SK-N-SH (cell line): ENCODE measurements at regions not wholly inside any gene's neighbourhood (a gene's known extent, or its start where the extent isn't known, plus 50 kb on each side); places are given as distances from the start of the nearest gene placed in this dataset.

Source experiments
- CHD2 ChIP-seq: fragments of 150-350 bp; IDR thresholded peaks from 2 replicates; pipeline ENCODE4 v1.6.1; 2018; ENCODE audit warnings: low read length; ENCODE audit not compliant: partially characterized antibody
- EZH2phosphoT487 ChIP-seq: fragments of 200-600 bp; sonication (generic); IDR thresholded peaks from 2 replicates; pipeline ENCODE4 v1.6.1; 2017; ENCODE audit warnings: low read depth, mixed run types, mild to moderate bottlenecking, antibody characterized with exemption, moderate library complexity, borderline replicate concordance
- POLR2AphosphoS5 ChIP-seq: IDR thresholded peaks from 2 replicates; pipeline ENCODE4 v1.6.1; 2012; ENCODE audit warnings: low read depth, low read length
- RAD21 ChIP-seq: IDR thresholded peaks from 2 replicates; pipeline ENCODE4 v1.6.1; 2012; ENCODE audit warnings: mild to moderate bottlenecking, low read length
- RCOR1 ChIP-seq: fragments of 150-350 bp; IDR thresholded peaks from 2 replicates; pipeline ENCODE4 v1.6.1; 2017; ENCODE audit warnings: antibody characterized with exemption, low read length
- RFX5 ChIP-seq: IDR thresholded peaks from 2 replicates; pipeline ENCODE4 v1.6.1; 2012; ENCODE audit warnings: mild to moderate bottlenecking, improper control_type of control experiment, low read length
- YY1 ChIP-seq: IDR thresholded peaks from 2 replicates; pipeline ENCODE4 v1.4.0; 2012; ENCODE audit warnings: low read depth, mild to moderate bottlenecking
- TF ChIP-seq, protein P1 (sequence below): fragments of 200-600 bp; sonication (generic); IDR thresholded peaks from 2 replicates; pipeline ENCODE4 v1.6.1; 2017; ENCODE audit warnings: antibody characterized with exemption, mild to moderate bottlenecking, moderate library complexity
- TF ChIP-seq, protein P2 (sequence below): fragments of 150-350 bp; IDR thresholded peaks from 2 replicates; pipeline ENCODE4 v1.6.1; 2017; ENCODE audit warnings: antibody characterized with exemption, low read length, low read depth, borderline replicate concordance
- TF ChIP-seq, protein P3 (sequence below): IDR thresholded peaks from 2 replicates; pipeline ENCODE4 v1.4.0; 2012; ENCODE audit warnings: low read depth
- TF ChIP-seq, protein P4 (sequence below): IDR thresholded peaks from 2 replicates; pipeline ENCODE4 v1.6.1; 2012; ENCODE audit warnings: mild to moderate bottlenecking, low read depth, low read length, moderate library complexity
- TF ChIP-seq, protein P5 (sequence below): IDR thresholded peaks from 2 replicates; pipeline ENCODE4 v1.4.0; 2012; ENCODE audit warnings: low read depth, borderline replicate concordance

DNA sequence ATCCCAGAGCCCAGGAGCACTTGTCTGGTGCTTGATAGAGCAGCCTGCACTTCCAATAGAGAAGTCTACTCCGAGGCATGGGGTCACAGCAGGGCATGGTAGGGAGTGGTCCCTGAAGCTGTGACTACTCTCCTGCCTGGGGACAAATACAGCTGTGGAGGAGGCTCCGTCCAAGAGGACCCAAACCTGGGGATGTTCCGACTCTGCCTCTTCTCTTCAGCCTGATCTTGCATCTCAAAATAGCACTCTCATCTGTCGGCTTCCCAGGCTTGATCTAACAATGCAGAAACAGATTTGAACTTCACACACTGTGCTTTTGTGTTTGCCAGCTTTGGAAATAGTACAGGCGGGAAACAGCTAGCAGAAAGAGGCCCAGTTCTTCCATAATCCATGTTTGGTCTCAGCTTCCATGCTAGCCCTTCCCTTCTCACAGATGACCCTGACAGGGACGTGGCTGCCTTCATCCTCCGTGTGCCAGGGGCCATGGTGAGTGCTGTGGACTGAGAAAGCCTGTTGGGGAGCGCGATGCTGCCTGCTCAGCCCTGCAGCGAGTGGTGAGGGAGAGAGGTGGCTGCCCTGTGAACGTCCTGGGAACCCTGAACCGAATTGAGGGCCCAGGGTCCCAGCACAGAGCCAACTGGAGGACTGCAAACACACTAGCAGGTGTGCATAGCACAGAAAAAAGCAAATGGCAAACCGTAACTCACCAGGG, 150.3 kb upstream of the GPR12 start:
- TF ChIP-seq, protein P1, sequence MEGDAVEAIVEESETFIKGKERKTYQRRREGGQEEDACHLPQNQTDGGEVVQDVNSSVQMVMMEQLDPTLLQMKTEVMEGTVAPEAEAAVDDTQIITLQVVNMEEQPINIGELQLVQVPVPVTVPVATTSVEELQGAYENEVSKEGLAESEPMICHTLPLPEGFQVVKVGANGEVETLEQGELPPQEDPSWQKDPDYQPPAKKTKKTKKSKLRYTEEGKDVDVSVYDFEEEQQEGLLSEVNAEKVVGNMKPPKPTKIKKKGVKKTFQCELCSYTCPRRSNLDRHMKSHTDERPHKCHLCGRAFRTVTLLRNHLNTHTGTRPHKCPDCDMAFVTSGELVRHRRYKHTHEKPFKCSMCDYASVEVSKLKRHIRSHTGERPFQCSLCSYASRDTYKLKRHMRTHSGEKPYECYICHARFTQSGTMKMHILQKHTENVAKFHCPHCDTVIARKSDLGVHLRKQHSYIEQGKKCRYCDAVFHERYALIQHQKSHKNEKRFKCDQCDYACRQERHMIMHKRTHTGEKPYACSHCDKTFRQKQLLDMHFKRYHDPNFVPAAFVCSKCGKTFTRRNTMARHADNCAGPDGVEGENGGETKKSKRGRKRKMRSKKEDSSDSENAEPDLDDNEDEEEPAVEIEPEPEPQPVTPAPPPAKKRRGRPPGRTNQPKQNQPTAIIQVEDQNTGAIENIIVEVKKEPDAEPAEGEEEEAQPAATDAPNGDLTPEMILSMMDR = no peak
- TF ChIP-seq, protein P2, sequence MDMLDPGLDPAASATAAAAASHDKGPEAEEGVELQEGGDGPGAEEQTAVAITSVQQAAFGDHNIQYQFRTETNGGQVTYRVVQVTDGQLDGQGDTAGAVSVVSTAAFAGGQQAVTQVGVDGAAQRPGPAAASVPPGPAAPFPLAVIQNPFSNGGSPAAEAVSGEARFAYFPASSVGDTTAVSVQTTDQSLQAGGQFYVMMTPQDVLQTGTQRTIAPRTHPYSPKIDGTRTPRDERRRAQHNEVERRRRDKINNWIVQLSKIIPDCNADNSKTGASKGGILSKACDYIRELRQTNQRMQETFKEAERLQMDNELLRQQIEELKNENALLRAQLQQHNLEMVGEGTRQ = no peak
- TF ChIP-seq POLR2AphosphoS5 (no peak), RFX5 (no peak), YY1 (no peak), RAD21 (no peak), CHD2 (no peak), EZH2phosphoT487 (no peak), RCOR1 (no peak)
- TF ChIP-seq, protein P3, sequence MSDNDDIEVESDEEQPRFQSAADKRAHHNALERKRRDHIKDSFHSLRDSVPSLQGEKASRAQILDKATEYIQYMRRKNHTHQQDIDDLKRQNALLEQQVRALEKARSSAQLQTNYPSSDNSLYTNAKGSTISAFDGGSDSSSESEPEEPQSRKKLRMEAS = no peak
- TF ChIP-seq, protein P4, sequence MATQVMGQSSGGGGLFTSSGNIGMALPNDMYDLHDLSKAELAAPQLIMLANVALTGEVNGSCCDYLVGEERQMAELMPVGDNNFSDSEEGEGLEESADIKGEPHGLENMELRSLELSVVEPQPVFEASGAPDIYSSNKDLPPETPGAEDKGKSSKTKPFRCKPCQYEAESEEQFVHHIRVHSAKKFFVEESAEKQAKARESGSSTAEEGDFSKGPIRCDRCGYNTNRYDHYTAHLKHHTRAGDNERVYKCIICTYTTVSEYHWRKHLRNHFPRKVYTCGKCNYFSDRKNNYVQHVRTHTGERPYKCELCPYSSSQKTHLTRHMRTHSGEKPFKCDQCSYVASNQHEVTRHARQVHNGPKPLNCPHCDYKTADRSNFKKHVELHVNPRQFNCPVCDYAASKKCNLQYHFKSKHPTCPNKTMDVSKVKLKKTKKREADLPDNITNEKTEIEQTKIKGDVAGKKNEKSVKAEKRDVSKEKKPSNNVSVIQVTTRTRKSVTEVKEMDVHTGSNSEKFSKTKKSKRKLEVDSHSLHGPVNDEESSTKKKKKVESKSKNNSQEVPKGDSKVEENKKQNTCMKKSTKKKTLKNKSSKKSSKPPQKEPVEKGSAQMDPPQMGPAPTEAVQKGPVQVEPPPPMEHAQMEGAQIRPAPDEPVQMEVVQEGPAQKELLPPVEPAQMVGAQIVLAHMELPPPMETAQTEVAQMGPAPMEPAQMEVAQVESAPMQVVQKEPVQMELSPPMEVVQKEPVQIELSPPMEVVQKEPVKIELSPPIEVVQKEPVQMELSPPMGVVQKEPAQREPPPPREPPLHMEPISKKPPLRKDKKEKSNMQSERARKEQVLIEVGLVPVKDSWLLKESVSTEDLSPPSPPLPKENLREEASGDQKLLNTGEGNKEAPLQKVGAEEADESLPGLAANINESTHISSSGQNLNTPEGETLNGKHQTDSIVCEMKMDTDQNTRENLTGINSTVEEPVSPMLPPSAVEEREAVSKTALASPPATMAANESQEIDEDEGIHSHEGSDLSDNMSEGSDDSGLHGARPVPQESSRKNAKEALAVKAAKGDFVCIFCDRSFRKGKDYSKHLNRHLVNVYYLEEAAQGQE = no peak
- TF ChIP-seq, protein P5, sequence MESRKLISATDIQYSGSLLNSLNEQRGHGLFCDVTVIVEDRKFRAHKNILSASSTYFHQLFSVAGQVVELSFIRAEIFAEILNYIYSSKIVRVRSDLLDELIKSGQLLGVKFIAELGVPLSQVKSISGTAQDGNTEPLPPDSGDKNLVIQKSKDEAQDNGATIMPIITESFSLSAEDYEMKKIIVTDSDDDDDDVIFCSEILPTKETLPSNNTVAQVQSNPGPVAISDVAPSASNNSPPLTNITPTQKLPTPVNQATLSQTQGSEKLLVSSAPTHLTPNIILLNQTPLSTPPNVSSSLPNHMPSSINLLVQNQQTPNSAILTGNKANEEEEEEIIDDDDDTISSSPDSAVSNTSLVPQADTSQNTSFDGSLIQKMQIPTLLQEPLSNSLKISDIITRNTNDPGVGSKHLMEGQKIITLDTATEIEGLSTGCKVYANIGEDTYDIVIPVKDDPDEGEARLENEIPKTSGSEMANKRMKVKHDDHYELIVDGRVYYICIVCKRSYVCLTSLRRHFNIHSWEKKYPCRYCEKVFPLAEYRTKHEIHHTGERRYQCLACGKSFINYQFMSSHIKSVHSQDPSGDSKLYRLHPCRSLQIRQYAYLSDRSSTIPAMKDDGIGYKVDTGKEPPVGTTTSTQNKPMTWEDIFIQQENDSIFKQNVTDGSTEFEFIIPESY = no peak
